Neural cell (in vitro differentiated cells): ENCODE measurements at regions not wholly inside any gene's neighbourhood (a gene's known extent, or its start where the extent isn't known, plus 50 kb on each side); places are given as distances from the start of the nearest gene placed in this dataset.

Source experiments
- EP300 ChIP-seq: fragments of 450-650 bp; conservative IDR thresholded peaks from 2 replicates; pipeline ENCODE4 v1.6.1; 2014; ENCODE audit warnings: antibody characterized with exemption, mild to moderate bottlenecking, moderate library complexity; ENCODE audit not compliant: poor library complexity, severe bottlenecking
- MXI1 ChIP-seq: fragments of 450-650 bp; conservative IDR thresholded peaks from 2 replicates; pipeline ENCODE4 v1.6.1; 2014; ENCODE audit warnings: antibody characterized with exemption, mild to moderate bottlenecking; ENCODE audit not compliant: poor library complexity, severe bottlenecking
- POLR2AphosphoS5 ChIP-seq: IDR thresholded peaks from 2 replicates; pipeline ENCODE4 v1.6.1; 2012
- RAD21 ChIP-seq: fragments of 450-650 bp; conservative IDR thresholded peaks from 2 replicates; pipeline ENCODE4 v1.6.1; 2014; ENCODE audit warnings: antibody characterized with exemption, mild to moderate bottlenecking, moderate library complexity
- TF ChIP-seq, protein P1 (sequence below): fragments of 450-650 bp; IDR thresholded peaks from 2 replicates; pipeline ENCODE4 v1.5.1; 2014; ENCODE audit warnings: antibody characterized with exemption, mild to moderate bottlenecking, moderate library complexity; ENCODE audit not compliant: poor library complexity, severe bottlenecking

DNA sequence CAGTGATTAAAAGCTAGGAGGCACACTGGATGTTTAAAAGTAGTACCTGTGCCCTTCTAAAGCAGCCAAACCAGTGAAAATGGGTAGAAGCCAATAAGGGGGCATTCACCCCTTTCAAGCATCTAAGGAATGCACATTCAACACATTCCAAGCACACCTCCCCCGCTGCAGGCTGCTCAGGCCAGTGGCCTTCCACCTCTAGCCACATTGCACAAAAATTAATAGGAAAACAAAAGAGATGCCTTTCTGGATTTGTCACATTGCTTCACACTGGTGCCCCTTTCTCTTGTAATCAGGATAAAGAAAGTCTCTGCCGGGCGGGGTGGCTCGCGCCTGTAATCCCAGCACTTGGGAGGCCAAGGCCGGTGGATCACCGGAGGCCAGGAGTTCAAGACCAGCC, 834.0 kb downstream of the USP25 start:
- TF ChIP-seq, protein P1, sequence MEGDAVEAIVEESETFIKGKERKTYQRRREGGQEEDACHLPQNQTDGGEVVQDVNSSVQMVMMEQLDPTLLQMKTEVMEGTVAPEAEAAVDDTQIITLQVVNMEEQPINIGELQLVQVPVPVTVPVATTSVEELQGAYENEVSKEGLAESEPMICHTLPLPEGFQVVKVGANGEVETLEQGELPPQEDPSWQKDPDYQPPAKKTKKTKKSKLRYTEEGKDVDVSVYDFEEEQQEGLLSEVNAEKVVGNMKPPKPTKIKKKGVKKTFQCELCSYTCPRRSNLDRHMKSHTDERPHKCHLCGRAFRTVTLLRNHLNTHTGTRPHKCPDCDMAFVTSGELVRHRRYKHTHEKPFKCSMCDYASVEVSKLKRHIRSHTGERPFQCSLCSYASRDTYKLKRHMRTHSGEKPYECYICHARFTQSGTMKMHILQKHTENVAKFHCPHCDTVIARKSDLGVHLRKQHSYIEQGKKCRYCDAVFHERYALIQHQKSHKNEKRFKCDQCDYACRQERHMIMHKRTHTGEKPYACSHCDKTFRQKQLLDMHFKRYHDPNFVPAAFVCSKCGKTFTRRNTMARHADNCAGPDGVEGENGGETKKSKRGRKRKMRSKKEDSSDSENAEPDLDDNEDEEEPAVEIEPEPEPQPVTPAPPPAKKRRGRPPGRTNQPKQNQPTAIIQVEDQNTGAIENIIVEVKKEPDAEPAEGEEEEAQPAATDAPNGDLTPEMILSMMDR: no peak
- TF ChIP-seq EP300: no peak
- no peak for TF ChIP-seq MXI1
- TF ChIP-seq POLR2AphosphoS5: no peak
- no peak for TF ChIP-seq RAD21
